ENCODE measurements at regions not wholly inside any gene's neighbourhood (a gene's known extent, or its start where the extent isn't known, plus 50 kb on each side); places are given as distances from the start of the nearest gene placed in this dataset.

- DNase-seq (ENCODE audit: low read depth, low spot score) (no peak), ATAC-seq (no peak)
- no TSS peak for BruUV-seq (replicated peaks)
- intact Hi-C loops (cut with micrococcal nuclease): no loop called here
- no peak overlapping the region for H3K27ac ChIP-seq (ENCODE audit: low read depth, low read length)
- no peak overlapping the region for H2AFZ ChIP-seq (ENCODE audit: low read depth, low read length, poor library complexity, severe bottlenecking)
- no peaks in the 10 kb centered on the region for H3K9me3 ChIP-seq (ENCODE audit: control insufficient read depth in 1 of 2, insufficient read depth in 1 of 2, low read depth in 1 of 2, low read length in 2 of 2)
- no peaks in the 10 kb centered on the region for H3K36me3 ChIP-seq (ENCODE audit: control insufficient read depth in 1 of 2, insufficient read depth in 2 of 2, low read length in 2 of 2)
- H3K9me2 ChIP-seq (ENCODE audit: insufficient read depth): no peaks in the 10 kb centered on the region
- ChIA-PET POLR2A (no interaction called here), RAD21 (ENCODE audit: low non-redundant PET in 1 of 2, low total read pairs in 2 of 2, uncharacterized antibody in 2 of 2, unreplicated experiment in 2 of 2) (no interaction called here), CTCF (no interaction called here)
- no peak overlapping the region for H3K4me3 ChIP-seq (replicated peaks in 1 of 2; ENCODE audit: low read depth in 1 of 2, low read length in 2 of 2)
- TF ChIP-seq SP1 (IDR thresholded peaks at IDR 0.05; ENCODE audit: low read depth) (no peak), ZFX (IDR thresholded peaks at IDR 0.05) (no peak), CEBPB (IDR thresholded peaks at IDR 0.05; ENCODE audit: low read depth) (no peak)
- no peaks in the 10 kb centered on the region for H3K79me2 ChIP-seq (ENCODE audit: insufficient read depth, low read length)
- H3K27me3 ChIP-seq (ENCODE audit: insufficient read depth, low read length): peaks cover 10% of the 10 kb centered on the region; the same call in 1 of the 2 replicates
- no peak overlapping the region for H3K9ac ChIP-seq (ENCODE audit: low read length)
- no peak overlapping the region for H3K4me2 ChIP-seq (ENCODE audit: low read length)
- H4K20me1 ChIP-seq (ENCODE audit: insufficient read depth): no peaks in the 10 kb centered on the region
- no peaks in the 10 kb centered on the region for H3K4me1 ChIP-seq (ENCODE audit: control insufficient read depth in 1 of 2, insufficient read depth in 2 of 2, low read length in 2 of 2)
Measured at GRCh38 chr5:38115318-38115827, 143.0 kb upstream of the EGFLAM start.

GRCh38 chr5:38113880-38114279, 144.5 kb upstream of the EGFLAM start:
- no peaks in the 10 kb centered on the region for H3K9me3 ChIP-seq (ENCODE audit: control insufficient read depth in 1 of 2, insufficient read depth in 1 of 2, low read depth in 1 of 2, low read length in 2 of 2)
- H3K27ac ChIP-seq (ENCODE audit: low read depth, low read length): no peak overlapping the region
- no peak overlapping the region for H2AFZ ChIP-seq (ENCODE audit: low read depth, low read length, poor library complexity, severe bottlenecking)
- H3K9ac ChIP-seq (ENCODE audit: low read length): no peak overlapping the region
- CTCF ChIA-PET: no interaction called here
- RAD21 ChIA-PET (ENCODE audit: low non-redundant PET in 1 of 2, low total read pairs in 2 of 2, uncharacterized antibody in 2 of 2, unreplicated experiment in 2 of 2): no interaction called here
- POLR2A ChIA-PET: no interaction called here
- BruUV-seq (replicated peaks): no TSS peak
- no peak for TF ChIP-seq ZFX (IDR thresholded peaks at IDR 0.05)
- TF ChIP-seq EZH2 (IDR thresholded peaks at IDR 0.05): no peak
- TF ChIP-seq ZBTB33 (IDR thresholded peaks at IDR 0.05; ENCODE audit: extremely low read depth, insufficient replicate concordance, low read length): no peak
- no peak for TF ChIP-seq POLR2A (IDR thresholded peaks at IDR 0.05; ENCODE audit: borderline replicate concordance, extremely low read depth, insufficient read depth, insufficient read length)
- TF ChIP-seq JUND (IDR thresholded peaks at IDR 0.05): no peak
- TF ChIP-seq TCF7L2 (IDR thresholded peaks at IDR 0.05; ENCODE audit: borderline replicate concordance, extremely low read depth, insufficient read depth, insufficient read length): no peak
- no peak for TF ChIP-seq ZNF274 (IDR thresholded peaks at IDR 0.05; ENCODE audit: low read depth, low read length)
- no peak for ATAC-seq
- H3K27me3 ChIP-seq (ENCODE audit: insufficient read depth, low read length): peaks cover 10% of the 10 kb centered on the region; the same call in 1 of the 2 replicates
- no peak overlapping the region for H3K4me2 ChIP-seq (ENCODE audit: low read length)
- no peaks in the 10 kb centered on the region for H3K79me2 ChIP-seq (ENCODE audit: insufficient read depth, low read length)
- no peaks in the 10 kb centered on the region for H3K4me1 ChIP-seq (ENCODE audit: control insufficient read depth in 1 of 2, insufficient read depth in 2 of 2, low read length in 2 of 2)
- intact Hi-C loops (cut with micrococcal nuclease): no loop called here
- no peak for DNase-seq (ENCODE audit: low read depth, low spot score)
- no peaks in the 10 kb centered on the region for H3K36me3 ChIP-seq (ENCODE audit: control insufficient read depth in 1 of 2, insufficient read depth in 2 of 2, low read length in 2 of 2)
- H3K4me3 ChIP-seq (replicated peaks in 1 of 2; ENCODE audit: low read depth in 1 of 2, low read length in 2 of 2): no peak overlapping the region
- H3K9me2 ChIP-seq (ENCODE audit: insufficient read depth): no peaks in the 10 kb centered on the region
- H4K20me1 ChIP-seq (ENCODE audit: insufficient read depth): no peaks in the 10 kb centered on the region
